Activated CD4-positive, alpha-beta T cell treated with anti-CD3 and anti-CD28 coated beads for 1 hour (primary cell): ENCODE measurements at regions not wholly inside any gene's neighbourhood (a gene's known extent, or its start where the extent isn't known, plus 50 kb on each side); places are given as distances from the start of the nearest gene placed in this dataset.

Source experiments
- DNase-seq: peaks from one replicate; pipeline ENCODE4 v3.0.0-alpha.2; 2020

DNA sequence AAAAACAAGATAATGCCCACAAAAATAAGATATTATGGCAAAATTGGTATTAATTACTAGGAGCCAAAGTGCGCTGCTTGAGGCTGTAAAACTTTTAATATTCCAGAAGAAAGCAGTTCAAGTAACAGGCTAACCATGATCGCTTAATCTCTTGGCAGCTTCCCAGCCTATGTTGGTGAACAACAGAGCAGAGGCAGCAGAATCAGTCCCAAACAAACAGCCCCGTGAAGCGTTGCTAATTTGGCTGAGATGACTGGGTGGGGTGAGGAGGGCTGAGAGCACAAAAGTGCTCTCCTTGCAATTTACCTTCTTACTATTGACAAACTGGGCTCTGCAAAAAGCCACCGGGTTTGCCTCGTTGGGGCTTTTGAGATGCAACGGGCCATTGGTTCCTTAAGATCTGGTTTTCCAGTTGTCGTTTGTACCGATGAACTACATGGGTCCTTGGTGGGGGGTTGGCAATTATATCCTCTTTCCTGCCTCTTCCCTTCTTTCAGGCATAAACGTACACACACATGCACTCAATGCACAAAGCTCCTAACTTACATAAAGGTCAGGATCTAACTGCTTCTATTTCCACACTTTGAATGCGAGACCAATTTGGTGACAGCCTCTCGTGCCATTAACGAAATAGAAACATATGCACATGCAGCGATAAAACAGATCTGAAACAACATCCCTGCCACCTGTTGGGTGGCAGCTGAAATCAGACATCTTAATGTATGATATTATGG, 407.6 kb upstream of the CADM1 start:
- DNase-seq = no peak

GRCh38 chr11:115910379-115910778, 406.2 kb upstream of the CADM1 start:
- no peak for DNase-seq

- DNase-seq = no peak
These were observed 402.0 kb upstream of the CADM1 start for GRCh38 chr11:115906171-115906570.

DNA sequence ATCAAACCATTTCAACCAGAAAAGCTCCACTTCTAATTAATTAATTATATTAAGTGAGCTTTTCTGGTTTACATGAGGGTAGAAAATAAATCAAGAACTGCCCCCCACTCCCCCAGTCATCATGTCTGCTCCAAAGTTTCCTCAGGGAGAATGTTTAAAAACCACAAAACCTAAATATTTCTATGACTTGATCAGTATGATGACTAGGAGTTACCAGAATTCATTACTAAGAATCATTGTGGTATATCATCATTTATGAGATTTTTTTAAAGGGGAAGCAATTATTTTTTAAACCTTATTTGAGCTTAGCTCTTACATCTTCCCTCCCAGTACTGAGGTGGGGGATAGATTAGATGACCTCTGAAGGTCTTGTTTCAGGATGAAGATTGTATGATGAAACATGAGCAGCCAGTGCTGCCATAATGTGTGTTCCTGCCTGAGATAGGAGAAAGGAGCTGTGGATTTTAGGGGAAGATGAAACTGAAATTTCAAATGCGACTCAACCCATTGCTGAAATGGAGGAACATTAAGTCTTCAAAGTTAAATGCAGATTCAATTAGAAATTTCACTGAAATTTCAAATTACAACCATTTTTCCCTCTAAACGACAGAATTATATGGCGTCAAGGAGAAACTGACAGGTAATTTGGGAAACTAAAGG, 401.3 kb upstream of the CADM1 start:
- no peak for DNase-seq

GRCh38 chr11:115903179-115903578, 399.0 kb upstream of the CADM1 start:
- no peak for DNase-seq

- DNase-seq = no peak
These were observed 396.9 kb upstream of the CADM1 start for GRCh38 chr11:115901069-115901468.

DNA sequence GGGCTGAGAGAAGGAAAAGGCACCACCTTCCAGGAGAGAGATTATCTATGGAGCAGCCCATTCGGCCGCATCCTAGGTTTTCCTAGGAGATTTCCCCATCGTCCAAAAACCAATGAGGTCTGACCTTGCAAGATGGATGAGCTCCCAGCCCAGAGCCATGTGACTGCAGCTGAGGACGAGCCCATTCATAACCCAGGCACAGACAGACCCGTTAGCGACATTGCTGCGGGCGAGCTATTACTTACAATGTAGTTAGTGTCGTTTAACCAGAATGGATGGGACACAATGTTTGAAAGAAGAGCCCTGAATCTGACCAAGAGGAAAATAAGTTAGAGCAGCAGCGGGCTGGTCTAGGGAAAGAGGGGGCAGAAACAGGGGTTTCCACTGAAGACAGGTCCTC, 395.9 kb upstream of the CADM1 start:
- no peak for DNase-seq

GRCh38 chr11:115897707-115898106, 393.5 kb upstream of the CADM1 start:
- no peak for DNase-seq

DNA sequence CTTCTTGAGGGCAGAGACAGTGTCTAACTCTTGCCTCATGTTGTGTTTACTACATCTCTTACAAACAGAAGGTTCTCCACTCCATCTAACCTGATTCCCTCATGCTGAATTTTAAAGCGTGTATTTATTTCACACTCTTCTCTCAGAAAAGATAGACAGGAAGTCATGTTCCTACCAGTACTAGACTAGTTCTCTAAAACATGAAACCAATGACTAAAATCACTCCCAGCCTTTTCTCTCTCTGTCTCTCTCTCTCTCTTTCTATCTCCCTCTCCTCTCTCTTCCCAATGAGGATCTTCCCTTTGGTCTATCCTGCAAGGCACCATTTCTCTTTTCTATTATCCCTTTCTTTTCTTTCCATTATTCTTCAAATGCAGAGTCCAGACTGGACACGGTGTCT, 391.9 kb upstream of the CADM1 start:
- DNase-seq = no peak

- DNase-seq = no peak
These were observed 391.4 kb upstream of the CADM1 start for GRCh38 chr11:115895594-115895993.

DNA sequence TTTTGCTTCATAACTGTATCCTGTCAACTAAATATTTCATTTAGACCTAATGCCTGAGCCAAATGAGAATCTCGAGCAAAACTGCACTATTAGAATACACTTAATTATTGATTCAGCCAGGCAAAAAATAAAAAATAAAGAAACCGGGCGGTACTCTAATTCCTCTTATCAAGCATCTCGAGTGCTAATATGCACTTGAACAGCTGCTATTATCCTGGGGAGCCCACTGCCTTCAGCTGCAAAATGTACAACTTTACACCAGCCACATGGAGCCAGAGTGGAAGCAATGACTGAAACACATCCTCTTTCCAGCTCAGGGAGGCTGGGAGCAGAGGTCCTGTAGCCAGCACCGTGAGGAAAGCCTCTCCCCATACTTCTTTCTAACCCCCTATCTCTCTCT, 390.0 kb upstream of the CADM1 start:
- DNase-seq = no peak

DNA sequence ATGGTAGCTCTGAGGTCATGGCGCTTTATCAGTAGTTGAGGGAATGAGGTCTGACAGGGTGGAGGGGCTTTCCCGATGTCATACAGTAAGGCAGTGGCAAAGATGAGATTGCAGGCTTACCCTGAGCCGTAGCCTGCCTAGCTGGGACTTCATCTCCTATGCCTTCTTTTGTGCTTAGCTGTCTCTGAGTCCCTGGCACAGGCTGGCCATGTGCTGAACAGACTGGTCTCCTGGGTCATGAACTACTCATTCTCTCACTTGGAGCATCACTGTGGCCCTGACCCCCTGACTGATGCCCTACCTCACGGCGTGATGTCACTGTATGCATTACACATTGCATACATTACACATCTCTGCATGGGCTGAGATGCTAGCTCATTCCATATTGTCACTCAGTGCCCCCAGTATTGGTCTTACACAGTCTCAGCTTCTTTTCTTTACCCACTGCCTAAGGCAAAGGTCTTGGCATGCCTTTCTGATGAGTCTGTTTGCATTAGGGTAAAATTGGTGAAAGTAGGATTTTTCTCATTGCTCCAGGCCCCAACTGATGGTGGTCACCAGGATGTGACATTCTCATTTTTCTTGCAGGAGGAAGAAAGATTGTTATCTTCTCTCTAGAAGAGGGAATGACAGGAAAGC, 389.4 kb upstream of the CADM1 start:
- DNase-seq = no peak

DNA sequence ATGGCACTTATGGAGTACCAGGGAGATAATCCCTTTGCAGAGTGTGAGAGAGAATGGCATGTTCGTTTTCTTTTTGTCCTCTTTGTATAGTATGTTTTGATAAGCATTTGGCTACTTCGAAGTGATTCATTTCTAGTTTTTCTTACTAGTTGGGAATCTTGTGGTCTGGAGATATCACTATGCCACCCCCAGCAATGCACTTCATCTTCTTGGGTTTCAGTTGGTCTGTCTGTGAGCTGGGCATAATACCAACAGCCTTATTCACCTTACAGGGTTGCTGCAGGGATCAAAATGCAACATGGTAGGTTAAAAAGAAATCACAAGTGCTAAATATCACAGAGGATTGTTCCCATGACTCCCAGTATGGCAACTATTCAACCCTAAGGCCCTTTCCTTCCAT, 387.8 kb upstream of the CADM1 start:
- no peak for DNase-seq

- DNase-seq = no peak
These were observed 387.4 kb upstream of the CADM1 start for GRCh38 chr11:115891581-115891980.

DNA sequence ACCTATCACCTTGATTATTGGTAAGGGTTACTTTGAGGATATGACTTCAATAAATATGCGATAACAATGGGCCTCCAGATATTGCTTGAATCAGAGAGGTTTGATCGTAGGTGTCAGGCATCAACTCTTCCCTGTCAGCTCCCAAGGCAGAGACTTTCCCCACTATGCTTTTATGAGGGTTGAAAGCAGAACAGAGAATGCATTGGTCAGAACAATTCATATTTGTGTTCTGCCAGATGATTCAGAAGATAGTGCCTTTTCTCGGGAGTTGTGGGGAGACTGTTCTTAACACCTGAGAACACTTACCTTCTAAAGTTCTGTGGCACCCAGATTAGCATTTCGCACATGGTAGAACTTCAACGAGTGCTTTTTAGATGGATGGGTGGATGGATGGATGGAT, 386.3 kb upstream of the CADM1 start:
- no peak for DNase-seq

- DNase-seq = no peak
These were observed 385.5 kb upstream of the CADM1 start for GRCh38 chr11:115889712-115890111.

GRCh38 chr11:115887727-115888126, 383.5 kb upstream of the CADM1 start:
- DNase-seq = no peak

DNA sequence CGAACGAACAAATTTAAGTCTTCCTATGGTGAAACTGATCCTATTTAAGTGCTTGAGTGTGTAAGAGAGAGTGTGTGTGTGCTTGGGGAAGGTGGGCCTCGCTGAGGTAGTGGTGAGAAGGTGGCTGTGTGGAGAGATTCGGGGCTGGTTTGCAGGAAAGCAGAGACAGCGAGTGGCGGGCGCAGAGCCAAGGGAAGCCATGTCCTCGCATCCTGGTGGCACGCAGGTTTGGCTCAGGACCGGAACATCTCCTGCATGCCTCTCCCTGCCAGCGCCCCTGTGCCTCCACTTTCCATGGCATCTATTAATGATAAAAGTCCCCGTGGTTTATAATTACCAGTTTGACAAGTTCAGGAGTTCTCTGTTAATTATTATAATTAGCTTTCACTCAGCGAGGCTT, 383.1 kb upstream of the CADM1 start:
- DNase-seq = no peak

DNA sequence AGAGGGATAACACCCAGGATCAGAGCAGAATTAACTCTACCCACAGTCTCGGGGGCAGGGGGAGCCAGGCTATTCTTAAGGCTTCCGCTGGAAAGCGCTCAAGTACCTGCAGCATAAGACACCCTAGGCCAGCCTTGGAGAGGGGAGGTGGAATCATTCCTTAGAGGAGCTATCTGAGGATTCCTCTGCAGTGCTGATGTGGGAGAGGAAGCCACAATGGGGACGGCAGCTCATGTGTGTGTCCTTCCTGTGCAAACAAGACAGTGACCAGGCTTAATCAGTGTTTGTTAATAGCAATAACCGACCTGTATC, 382.2 kb upstream of the CADM1 start:
- no peak for DNase-seq

DNA sequence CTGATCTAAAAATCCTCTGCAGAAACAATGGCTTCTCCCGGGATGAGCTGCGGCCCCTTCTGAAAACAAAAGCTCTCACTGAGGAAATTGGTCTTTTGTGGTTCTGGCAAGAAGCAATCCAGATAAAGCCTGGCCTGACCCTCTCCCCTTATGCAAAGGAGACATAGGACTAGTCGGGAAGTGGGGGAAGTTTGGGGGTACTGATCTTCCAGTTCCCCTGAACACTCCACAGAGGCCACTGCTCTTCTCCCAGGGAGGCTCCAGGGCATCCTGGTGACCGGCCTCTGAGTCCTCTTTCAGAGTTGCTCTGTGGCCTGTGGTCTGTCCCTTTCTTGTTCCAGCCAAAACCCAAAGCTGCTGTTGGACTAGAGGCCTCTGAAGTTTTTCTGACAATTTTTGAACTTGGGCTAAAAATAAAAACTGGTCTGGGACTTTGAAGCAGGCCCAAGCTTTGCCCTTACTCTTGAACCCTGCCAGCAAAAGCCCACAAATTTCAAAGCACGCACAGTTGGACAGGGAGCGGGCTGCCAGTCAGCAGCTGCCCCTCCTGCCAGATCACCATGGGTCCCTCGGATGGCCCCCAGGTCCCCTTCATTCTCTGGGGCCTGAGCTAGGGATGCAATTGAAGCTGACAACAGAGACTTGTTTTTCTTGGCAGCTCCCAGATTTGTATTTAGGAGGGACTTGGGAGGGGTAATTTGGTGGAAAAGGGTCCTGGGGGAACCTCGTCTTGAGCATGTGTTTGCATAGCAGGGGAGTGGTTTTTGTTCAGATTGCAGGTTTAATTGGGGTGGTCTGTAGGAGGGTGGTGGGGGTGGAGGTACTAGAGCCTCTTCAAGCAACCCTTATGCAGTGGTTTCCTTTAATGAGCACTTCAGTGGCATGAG, 381.6 kb upstream of the CADM1 start:
- DNase-seq = no peak

- DNase-seq = no peak
These were observed 380.8 kb upstream of the CADM1 start for GRCh38 chr11:115884800-115885534.

- no peak for DNase-seq
These were observed 370.6 kb upstream of the CADM1 start for GRCh38 chr11:115874843-115875242.

DNA sequence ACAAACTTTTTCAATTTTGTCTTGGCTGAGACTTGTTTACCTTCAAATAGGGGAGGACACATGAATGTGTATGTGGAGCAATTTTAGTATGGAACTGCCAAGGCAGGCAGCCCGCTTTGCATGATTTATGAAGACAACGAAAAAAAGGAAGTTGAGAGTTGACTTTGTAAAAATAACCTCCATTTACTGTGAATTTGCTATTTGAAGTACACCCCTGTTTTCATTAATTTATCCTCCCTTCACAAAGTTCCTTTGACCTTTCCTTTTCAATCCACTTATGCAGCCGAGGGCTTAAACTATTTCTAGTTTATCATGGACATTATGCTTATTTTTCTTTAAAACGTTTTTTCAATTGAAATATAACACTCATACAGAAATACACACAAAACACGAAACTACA, 369.6 kb upstream of the CADM1 start:
- no peak for DNase-seq
